HepG2 (cell line): ENCODE measurements at regions not wholly inside any gene's neighbourhood (a gene's known extent, or its start where the extent isn't known, plus 50 kb on each side); places are given as distances from the start of the nearest gene placed in this dataset.

Experiments
- ATAC-seq: fragments of 200-7000 bp; cut with Tn5 transposase; 3 replicates; pipeline ENCODE4 v1.9.1; 2020; ENCODE audit warnings: mild to moderate bottlenecking, moderate library complexity
- BruUV-seq: library from RNA; stranded (reverse); fragments of 400-500 nt; replicated peaks from 2 replicates; lab custom pipeline; 2021; lab: Mats Ljungman, UMichigan
- CTCF ChIA-PET: fragments of 300-600 bp; formaldehyde crosslinking; extraction: SDS; loops from one replicate; lab custom pipeline; 2021; ENCODE audit warnings: low total read pairs, inconsistent platforms, low intra/inter-chr PET ratio; lab: Yijun Ruan, JAX
- POLR2A ChIA-PET: fragments of 350-600 bp; sonication (Branson Sonifier 250); formaldehyde crosslinking; loops from one replicate; lab custom pipeline; 2020; ENCODE audit warnings: antibody characterized with exemption, inconsistent platforms; lab: Yijun Ruan, JAX
- DNase-seq: peaks from one replicate; pipeline ENCODE4 v3.0.0-alpha.2; 2015; ENCODE audit warnings: low spot score
- FAIRE-seq: peaks from 3 replicates; lab custom pipeline; 2011; peaks lifted over from hg19 to GRCh38; lab: Jason Lieb, UNC
- H2AFZ ChIP-seq: one replicate; pipeline ENCODE4 v1.6.1; 2011; ENCODE audit warnings: low read length, inconsistent platforms
- H3K27ac ChIP-seq: fragments of 300-600 bp; 3 replicates; pipeline ENCODE4 v1.8.0; 2011; ENCODE audit warnings: mixed run types, mild to moderate bottlenecking, mixed read lengths, low read length, inconsistent platforms; ENCODE audit not compliant: insufficient read depth; ENCODE audit errors: extremely low read length
- H3K27me3 ChIP-seq, 2 experiments: fragments of 200-600 bp in 1 of 2; 2 replicates in 1 of 2; 3 replicates in 1 of 2; pipeline versions ENCODE4 v1.6.0 to v1.8.0; 2011; ENCODE audit warnings: low read length in 2 of 2, mild to moderate bottlenecking in 2 of 2, moderate library complexity in 2 of 2, inconsistent platforms in 1 of 2; ENCODE audit not compliant: insufficient read depth in 2 of 2, control insufficient read depth in 1 of 2
- H3K36me3 ChIP-seq, 2 experiments: fragments of 200-600 bp in 1 of 2; replicated peaks in 1 of 2; 2 replicates in 1 of 2; 3 replicates in 1 of 2; pipeline versions ENCODE4 v1.5.1 to v1.8.0; 2011; ENCODE audit warnings: low read length in 2 of 2, inconsistent platforms in 1 of 2; ENCODE audit not compliant: insufficient read depth in 2 of 2, control insufficient read depth in 1 of 2
- H3K4me1 ChIP-seq: 2 replicates; pipeline ENCODE4 v1.5.1; 2012; ENCODE audit warnings: low read length, inconsistent platforms; ENCODE audit not compliant: insufficient read depth
- H3K4me2 ChIP-seq: 2 replicates; pipeline ENCODE4 v1.6.0; 2011; ENCODE audit warnings: low read depth, low read length, inconsistent platforms
- H3K4me3 ChIP-seq, 3 experiments: fragments of 200-600 bp in 1 of 3; sonication (generic), shearing (Covaris generic) in 1 of 3; replicated peaks in 1 of 3; 2 replicates each; pipeline ENCODE4 v1.5.1; 2011 to 2016; ENCODE audit warnings: low read length in 3 of 3, inconsistent platforms in 2 of 3, low read depth in 2 of 3, mild to moderate bottlenecking in 2 of 3, control low read depth in 1 of 3, mixed read lengths in 1 of 3; ENCODE audit not compliant: insufficient read depth in 1 of 3
- H3K79me2 ChIP-seq: one replicate; pipeline ENCODE4 v1.6.1; 2011; ENCODE audit warnings: low read length, inconsistent platforms; ENCODE audit not compliant: insufficient read depth
- H3K9ac ChIP-seq: 2 replicates; pipeline ENCODE4 v1.6.0; 2011; ENCODE audit warnings: mild to moderate bottlenecking, low read depth, low read length, inconsistent platforms; ENCODE audit not compliant: insufficient read depth
- H3K9me3 ChIP-seq: 2 replicates; pipeline ENCODE4 v1.5.1; 2012; ENCODE audit warnings: mild to moderate bottlenecking, low read length
- H4K20me1 ChIP-seq: 2 replicates; pipeline ENCODE4 v1.6.0; 2011; ENCODE audit warnings: inconsistent platforms, mild to moderate bottlenecking, low read length, moderate library complexity; ENCODE audit not compliant: insufficient read depth
- GZF1 ChIP-seq: sonication (generic); formaldehyde crosslinking; IDR thresholded peaks from 2 replicates; pipeline ENCODE4 v1.5.1; 2020; ENCODE audit warnings: mild to moderate bottlenecking, missing genetic modification reagents
- ZNF619 ChIP-seq: sonication (generic); formaldehyde crosslinking; IDR thresholded peaks from 2 replicates; pipeline ENCODE4 v1.4.0; 2020; ENCODE audit warnings: mild to moderate bottlenecking, missing genetic modification reagents
- WGBS: methylation state at CpG from one replicate; pipeline ENCODE4 v1.1.6; 2017; ENCODE audit warnings: low lambda C conversion rate; 5-methylcytosine and 5-hydroxymethylcytosine counted together
- in situ Hi-C: cut with HindIII; loops from 2 replicates; pipeline ENCODE4 v1.10.0; 2017; ENCODE audit warnings: low pct_unique_long_range_greater_than_20kb; ENCODE audit not compliant: extremely low pct_ligation_motif_present
- intact Hi-C: fragments of 100-400 bp; cut with micrococcal nuclease; formaldehyde crosslinking; loops from one replicate; pipeline ENCODE4 v1.10.0; 2022; ENCODE audit not compliant: unreplicated experiment
- TF ChIP-seq, protein P1 (sequence below): fragments of 450-650 bp; IDR thresholded peaks from 2 replicates; pipeline ENCODE4 v1.6.1; 2016
- TF ChIP-seq, protein P2 (sequence below): sonication (generic); formaldehyde crosslinking; IDR thresholded peaks from 2 replicates; pipeline ENCODE4 v1.5.0; 2020; ENCODE audit warnings: missing genetic modification reagents, mild to moderate bottlenecking, borderline replicate concordance

DNA sequence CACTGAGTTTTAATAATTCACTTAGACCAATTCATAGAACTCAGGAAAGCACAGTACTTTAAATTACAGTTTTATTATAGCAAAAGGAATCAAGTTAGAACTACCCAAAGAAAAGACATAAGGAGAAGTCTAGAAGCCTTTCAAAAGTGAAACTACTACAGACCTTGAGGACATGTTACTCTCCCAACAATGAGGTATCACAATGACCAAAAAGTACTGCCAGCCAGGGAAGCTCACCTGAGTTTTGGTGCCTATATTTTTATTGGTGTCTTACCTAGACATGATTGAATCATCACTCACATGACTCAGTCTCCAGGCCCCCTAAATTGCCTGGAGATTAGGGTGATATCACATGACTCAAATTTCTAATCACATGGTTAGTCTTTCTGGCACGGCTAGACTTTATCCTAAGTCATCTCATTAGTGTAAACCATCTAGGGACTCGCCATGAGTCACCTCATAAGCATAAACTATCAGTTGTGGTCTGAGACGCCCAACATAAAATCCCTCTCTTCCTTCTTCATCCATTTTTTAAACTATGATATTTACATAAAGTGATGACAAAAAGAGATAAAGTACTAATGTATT lies 372.3 kb downstream of the TMA16 start:
- Histone ChIP-seq H3K79me2 (no peaks in the 10 kb centered on the region), H3K4me3 (no peak overlapping the region), H3K9me3 (no peaks in the 10 kb centered on the region), H3K27me3 (no peaks in the 10 kb centered on the region), H4K20me1 (0 out of 2 replicates have a peak, but pooled peaks cover 2% of the 10 kb centered on the region), H3K4me2 (no peak overlapping the region), H3K36me3 (no peaks in the 10 kb centered on the region), H3K27ac (no peak overlapping the region), H2AFZ (no peak overlapping the region), H3K9ac (no peak overlapping the region), H3K4me1 (no peaks in the 10 kb centered on the region)
- WGBS = 8% methylated on average over 3 of the region's 3 CpGs
- DNase-seq (no peak), FAIRE-seq (no peak), ATAC-seq (no peak)
- BruUV-seq = no TSS peak
- TF ChIP-seq, protein P1, sequence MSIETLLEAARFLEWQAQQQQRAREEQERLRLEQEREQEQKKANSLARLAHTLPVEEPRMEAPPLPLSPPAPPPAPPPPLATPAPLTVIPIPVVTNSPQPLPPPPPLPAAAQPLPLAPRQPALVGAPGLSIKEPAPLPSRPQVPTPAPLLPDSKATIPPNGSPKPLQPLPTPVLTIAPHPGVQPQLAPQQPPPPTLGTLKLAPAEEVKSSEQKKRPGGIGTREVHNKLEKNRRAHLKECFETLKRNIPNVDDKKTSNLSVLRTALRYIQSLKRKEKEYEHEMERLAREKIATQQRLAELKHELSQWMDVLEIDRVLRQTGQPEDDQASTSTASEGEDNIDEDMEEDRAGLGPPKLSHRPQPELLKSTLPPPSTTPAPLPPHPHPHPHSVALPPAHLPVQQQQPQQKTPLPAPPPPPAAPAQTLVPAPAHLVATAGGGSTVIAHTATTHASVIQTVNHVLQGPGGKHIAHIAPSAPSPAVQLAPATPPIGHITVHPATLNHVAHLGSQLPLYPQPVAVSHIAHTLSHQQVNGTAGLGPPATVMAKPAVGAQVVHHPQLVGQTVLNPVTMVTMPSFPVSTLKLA = peak; percentile 43
- TF ChIP-seq GZF1 (CRISPR knock-in tag) (no peak), ZNF619 (CRISPR knock-in tag) (no peak)
- ChIA-PET CTCF (no interaction called here), POLR2A (no interaction called here)
- intact Hi-C loops (no loop called here), in situ Hi-C loops (no loop called here)

GRCh38 chr4:163868445-163868844 lies 374.0 kb downstream of the TMA16 start:
- Histone ChIP-seq H3K79me2 (no peaks in the 10 kb centered on the region), H3K4me1 (no peaks in the 10 kb centered on the region), H3K4me2 (no peak overlapping the region), H4K20me1 (0 out of 2 replicates have a peak, but pooled peaks cover 2% of the 10 kb centered on the region), H3K27ac (no peak overlapping the region), H3K27me3 (no peaks in the 10 kb centered on the region), H3K4me3 (no peak overlapping the region), H2AFZ (no peak overlapping the region), H3K9me3 (no peaks in the 10 kb centered on the region), H3K36me3 (no peaks in the 10 kb centered on the region)
- FAIRE-seq = no peak
- no peak for DNase-seq
- ChIA-PET POLR2A (no interaction called here), CTCF (no interaction called here)
- BruUV-seq = no TSS peak
- intact Hi-C loops (no loop called here), in situ Hi-C loops (no loop called here)
- ATAC-seq = no peak
- TF ChIP-seq, protein P2, sequence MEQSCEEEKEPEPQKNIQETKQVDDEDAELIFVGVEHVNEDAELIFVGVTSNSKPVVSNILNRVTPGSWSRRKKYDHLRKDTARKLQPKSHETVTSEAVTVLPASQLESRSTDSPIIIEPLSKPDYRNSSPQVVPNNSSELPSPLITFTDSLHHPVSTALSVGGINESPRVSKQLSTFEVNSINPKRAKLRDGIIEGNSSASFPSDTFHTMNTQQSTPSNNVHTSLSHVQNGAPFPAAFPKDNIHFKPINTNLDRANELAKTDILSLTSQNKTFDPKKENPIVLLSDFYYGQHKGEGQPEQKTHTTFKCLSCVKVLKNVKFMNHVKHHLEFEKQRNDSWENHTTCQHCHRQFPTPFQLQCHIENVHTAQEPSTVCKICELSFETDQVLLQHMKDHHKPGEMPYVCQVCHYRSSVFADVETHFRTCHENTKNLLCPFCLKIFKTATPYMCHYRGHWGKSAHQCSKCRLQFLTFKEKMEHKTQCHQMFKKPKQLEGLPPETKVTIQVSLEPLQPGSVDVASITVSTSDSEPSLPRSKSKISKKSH = no peak
- TF ChIP-seq, all 625 proteins: peak for 0
- 3% methylated on average over 2 of the region's 2 CpGs for WGBS
- H3K9ac ChIP-seq = no peak overlapping the region
